ENCODE measurements at regions not wholly inside any gene's neighbourhood (a gene's known extent, or its start where the extent isn't known, plus 50 kb on each side); places are given as distances from the start of the nearest gene placed in this dataset.

- intact Hi-C loops (cut with micrococcal nuclease) (no loop called here), dilution Hi-C loops (cut with MboI; ENCODE audit: extremely low pct_ligation_motif_present, low sequenced_read_pairs) (no loop called here)
- Histone ChIP-seq H3K4me3 (replicated peaks in 1 of 3; ENCODE audit: insufficient read depth in 1 of 3, low read depth in 1 of 3, low read length in 3 of 3) (no peak overlapping the region), H3K4me1 (ENCODE audit: control insufficient read depth, extremely low read depth, insufficient read depth, low read length) (no peaks in the 10 kb centered on the region), H3K79me2 (ENCODE audit: control insufficient read depth, insufficient read depth, low read length) (no peaks in the 10 kb centered on the region), H3K9me3 (replicated peaks; ENCODE audit: control insufficient read depth, insufficient read depth, low read length) (peaks cover 1% of the 10 kb centered on the region), H3K27me3 (ENCODE audit: control insufficient read depth in 2 of 2, insufficient read depth in 2 of 2, low read length in 2 of 2) (no peaks in the 10 kb centered on the region), H3K4me2 (ENCODE audit: insufficient read depth, low read length) (no peak overlapping the region), H2AFZ (ENCODE audit: low read depth, low read length) (no peak overlapping the region), H3K9me1 (replicated peaks; ENCODE audit: control insufficient read depth, extremely low read depth, insufficient read depth, low read length) (no peaks in the 10 kb centered on the region), H4K20me1 (replicated peaks; ENCODE audit: control insufficient read depth, extremely low read depth, insufficient read depth, low read length) (no peaks in the 10 kb centered on the region), H3K36me3 (ENCODE audit: control insufficient read depth in 2 of 2, extremely low read depth in 1 of 2, insufficient read depth in 2 of 2, low read length in 2 of 2) (no peaks in the 10 kb centered on the region), H3K9ac (replicated peaks; ENCODE audit: extremely low read depth, insufficient read depth, low read length) (no peak overlapping the region), H3K27ac (ENCODE audit: insufficient read depth, low read depth, low read length) (no peak overlapping the region)
- FAIRE-seq (no peak), DNase-seq (ENCODE audit: low read depth, low spot score) (no peak)
- ChIA-PET CTCF (no interaction called here), POLR2A (no interaction called here)
- no TSS peak for BruUV-seq (replicated peaks)
- TF ChIP-seq CTCF (IDR thresholded peaks at IDR 0.05; ENCODE audit: extremely low read depth in 1 of 2, insufficient read depth in 1 of 2, low read depth in 1 of 2, low read length in 2 of 2): no peak
- no peak for TF ChIP-seq MYC (IDR thresholded peaks at IDR 0.05; ENCODE audit: low read depth, low read length)
- TF ChIP-seq FOS (IDR thresholded peaks at IDR 0.05; ENCODE audit: borderline replicate concordance, insufficient read depth, low read length): no peak
- no peak for TF ChIP-seq MAX (IDR thresholded peaks at IDR 0.05; ENCODE audit: insufficient read depth, insufficient read length)
- TF ChIP-seq JUN (IDR thresholded peaks at IDR 0.05; ENCODE audit: borderline replicate concordance, insufficient read depth, insufficient read length, low read depth): no peak
- no peak for TF ChIP-seq EZH2 (IDR thresholded peaks at IDR 0.05; ENCODE audit: borderline replicate concordance, low read depth, low read length, severe bottlenecking)
- no peak for TF ChIP-seq GATA2 (IDR thresholded peaks at IDR 0.05; ENCODE audit: insufficient read depth, insufficient read length, low read depth, low read length)
- TF ChIP-seq POLR2A (IDR thresholded peaks at IDR 0.05; ENCODE audit: low read depth, low read length): no peak
- TF ChIP-seq POLR2AphosphoS5 (IDR thresholded peaks at IDR 0.05; ENCODE audit: insufficient read depth, low read depth, low read length): no peak
Measured at GRCh38 chr4:24380957-24381665, 203.2 kb downstream of the DHX15 start.

All from endothelial cell of umbilical vein (primary cell).